ENCODE measurements at regions not wholly inside any gene's neighbourhood (a gene's known extent, or its start where the extent isn't known, plus 50 kb on each side); places are given as distances from the start of the nearest gene placed in this dataset.
"Not testable (repeated sequence)": the region's sequence is repeated elsewhere in the genome, so short reads cannot be mapped to it uniquely, and the experiment has no call there.

GRCh38 chr12:19614601-19615383, 175.5 kb downstream of the AEBP2 start:
- TF ChIP-seq CTCF (IDR thresholded peaks at IDR 0.05; ENCODE audit: extremely low read depth, missing control alignments), result no peak
- DNase-seq (ENCODE audit: low spot score), result no peak

GRCh38 chr12:19615384-19615725, 176.1 kb downstream of the AEBP2 start:
- DNase-seq (ENCODE audit: low spot score), result no peak
- TF ChIP-seq CTCF (IDR thresholded peaks at IDR 0.05; ENCODE audit: extremely low read depth, missing control alignments), result no peak

- no peak for DNase-seq (ENCODE audit: low spot score)
- no peak for TF ChIP-seq CTCF (IDR thresholded peaks at IDR 0.05; ENCODE audit: extremely low read depth, missing control alignments)
Measured at GRCh38 chr12:19616781-19617180, 177.5 kb downstream of the AEBP2 start.

- TF ChIP-seq CTCF (IDR thresholded peaks at IDR 0.05; ENCODE audit: extremely low read depth, missing control alignments), result no peak
- no peak for DNase-seq (ENCODE audit: low spot score)
Measured at GRCh38 chr12:19620222-19620621, 180.9 kb downstream of the AEBP2 start.

DNA sequence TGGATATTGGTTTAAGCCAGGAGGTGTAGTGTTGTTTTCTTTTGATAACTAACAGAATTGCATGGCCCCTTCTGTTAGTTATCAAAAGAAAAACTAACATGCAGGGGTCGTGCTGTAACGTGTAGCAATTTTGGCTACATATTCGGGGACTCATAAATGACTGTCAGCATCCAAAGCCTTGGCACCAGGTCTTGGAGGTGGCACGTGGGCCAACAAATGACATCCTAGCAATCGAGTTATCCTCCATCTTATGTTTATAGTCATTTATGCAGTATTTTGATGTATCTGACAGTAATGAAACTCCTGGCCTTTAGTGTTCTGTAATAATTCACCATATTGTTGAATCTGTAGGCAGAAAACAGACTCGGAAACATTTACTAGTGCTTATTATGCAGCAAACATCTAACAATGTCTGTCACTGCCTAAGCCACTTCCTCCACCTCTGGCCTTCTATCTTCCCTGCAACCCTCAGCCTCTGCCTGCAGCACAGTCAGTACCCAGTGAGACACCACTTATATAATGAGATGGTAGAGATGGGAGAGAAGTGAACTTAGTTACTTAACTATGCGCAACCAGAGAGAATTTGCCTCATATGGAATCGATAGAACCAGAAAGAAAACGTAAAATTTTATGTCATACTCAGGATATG, 184.6 kb downstream of the AEBP2 start:
- TF ChIP-seq CTCF (IDR thresholded peaks at IDR 0.05; ENCODE audit: extremely low read depth, missing control alignments), result no peak
- DNase-seq (ENCODE audit: low spot score), result no peak

DNA sequence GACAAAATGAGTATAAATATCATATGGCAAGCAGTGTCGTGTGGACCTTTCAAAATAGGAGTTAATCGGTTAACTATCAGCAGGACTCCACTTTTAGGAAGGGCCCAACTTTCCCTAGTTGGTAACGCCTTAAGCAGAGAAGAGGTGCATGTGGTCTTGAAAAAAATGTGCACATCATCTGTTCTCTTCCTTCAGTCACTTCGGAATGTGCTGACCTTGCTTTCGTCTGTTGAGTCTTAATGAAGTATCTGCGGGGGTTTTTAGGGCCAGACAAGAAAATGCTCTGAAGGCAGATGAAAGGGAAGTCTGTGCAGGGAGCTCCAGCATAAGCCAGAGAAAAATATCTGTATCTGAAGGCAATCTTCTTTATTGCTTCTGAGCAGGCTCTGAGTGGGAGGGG, 185.2 kb downstream of the AEBP2 start:
- TF ChIP-seq CTCF (IDR thresholded peaks at IDR 0.05; ENCODE audit: extremely low read depth, missing control alignments), result no peak
- no peak for DNase-seq (ENCODE audit: low spot score)

GRCh38 chr12:19625551-19625950, 186.3 kb downstream of the AEBP2 start:
- not testable (repeated sequence) for DNase-seq (ENCODE audit: low spot score)

DNA sequence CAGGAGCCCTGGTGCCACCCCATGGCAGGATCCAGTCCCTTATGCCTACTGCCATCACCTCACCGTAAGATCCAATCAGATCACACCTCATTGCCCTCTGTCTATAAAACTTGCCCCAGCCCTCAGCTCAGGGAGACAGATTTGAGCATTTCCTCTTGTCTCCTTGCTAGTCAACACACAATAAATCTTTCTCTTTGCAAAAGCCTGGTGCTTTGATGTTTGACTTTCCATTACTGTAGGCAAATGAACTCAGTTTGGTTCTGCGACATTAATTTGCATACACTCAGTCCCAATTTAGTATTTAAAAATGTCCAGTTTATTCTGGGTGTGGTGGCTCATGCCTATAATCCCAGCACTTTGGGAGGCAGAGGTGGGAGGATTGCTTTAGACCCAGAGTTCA, 188.4 kb downstream of the AEBP2 start:
- TF ChIP-seq CTCF (IDR thresholded peaks at IDR 0.05; ENCODE audit: extremely low read depth, missing control alignments), result no peak
- DNase-seq (ENCODE audit: low spot score), result no peak
